Anterior cingulate cortex (tissue), 58 donors: ENCODE measurements at regions not wholly inside any gene's neighbourhood (a gene's known extent, or its start where the extent isn't known, plus 50 kb on each side); places are given as distances from the start of the nearest gene placed in this dataset.

ENCODE experiments used
- DNase-seq, 58 donors: peaks; one replicate each; lab custom pipeline; 2025; lab: John Stamatoyannopoulos, UW

DNA sequence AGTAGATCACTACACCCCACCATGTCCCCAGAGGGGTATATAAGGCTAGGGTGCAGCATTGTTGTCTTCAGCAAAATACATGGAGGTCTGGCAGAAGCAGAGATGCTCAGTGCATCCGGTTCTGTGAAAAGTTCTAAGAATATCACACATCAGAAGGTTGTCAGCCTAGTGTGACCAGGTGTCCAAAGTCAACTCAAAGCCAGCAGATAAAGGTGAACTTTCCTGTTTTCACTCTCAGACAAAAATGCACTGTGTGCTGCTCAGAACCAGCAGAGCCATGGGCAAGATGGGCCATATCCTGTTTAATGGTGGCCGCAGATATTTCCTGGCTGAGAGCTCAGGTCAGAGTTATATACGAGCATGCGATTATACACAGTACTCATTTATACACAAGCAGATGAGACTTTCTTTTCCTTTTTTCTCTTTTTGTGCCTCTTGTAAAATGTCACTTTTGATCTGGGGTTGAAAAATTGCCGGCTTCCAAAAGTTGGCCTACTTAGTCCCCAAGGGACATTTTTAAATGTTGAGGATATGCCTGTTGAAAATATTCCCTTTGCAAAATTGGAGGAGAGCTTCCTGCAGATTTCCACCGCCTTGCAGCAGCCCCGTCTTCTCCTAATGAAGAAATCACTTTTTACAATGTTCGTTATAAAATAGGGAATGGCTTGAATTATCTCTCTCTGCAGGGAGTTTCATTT lies 425.6 kb upstream of the SALL1 start:
- DNase-seq: no peak

DNA sequence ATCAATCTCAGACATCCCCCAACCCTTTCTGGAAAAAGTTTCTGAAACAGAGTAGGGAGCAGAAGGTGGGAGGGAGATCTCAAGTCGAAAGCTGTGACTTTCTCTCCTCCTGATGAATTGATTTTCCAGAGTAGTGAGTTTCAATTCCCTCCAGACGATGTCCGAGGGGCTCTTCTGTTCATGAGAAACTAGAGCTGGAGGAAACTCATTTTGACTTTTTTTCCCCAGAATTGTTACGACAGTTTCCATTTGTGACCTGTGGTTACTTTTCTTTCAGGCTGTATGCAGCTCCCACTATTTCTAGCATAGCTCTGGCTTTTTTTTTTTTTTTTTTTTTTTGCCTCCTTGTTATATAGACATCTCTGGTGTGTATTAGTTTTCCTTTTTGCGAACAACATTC lies 422.1 kb upstream of the SALL1 start:
- DNase-seq: no peak

GRCh38 chr16:51569203-51569931 lies 418.3 kb upstream of the SALL1 start:
- DNase-seq: peak in 14 of 58 donors; percentile 2 to 70 (median 20)

DNA sequence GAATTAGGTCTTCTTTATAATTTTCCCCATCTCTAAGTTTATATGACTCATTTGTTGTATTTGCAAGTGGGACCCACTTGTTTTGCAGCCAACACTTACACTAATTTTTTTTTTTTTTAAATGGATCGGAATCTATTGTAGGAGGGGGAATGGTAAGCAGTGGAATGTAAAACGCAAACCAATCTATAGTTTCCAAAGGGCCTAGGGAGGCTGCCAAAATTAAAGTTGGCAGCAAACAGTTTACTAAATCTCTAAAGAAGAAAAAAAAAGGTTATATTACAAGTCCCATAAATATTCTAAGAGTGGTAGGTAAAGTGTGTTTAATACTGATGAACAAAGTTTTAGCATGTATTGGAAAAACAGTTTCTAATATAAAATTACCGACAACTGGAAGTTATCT lies 416.8 kb upstream of the SALL1 start:
- no peak for DNase-seq

DNA sequence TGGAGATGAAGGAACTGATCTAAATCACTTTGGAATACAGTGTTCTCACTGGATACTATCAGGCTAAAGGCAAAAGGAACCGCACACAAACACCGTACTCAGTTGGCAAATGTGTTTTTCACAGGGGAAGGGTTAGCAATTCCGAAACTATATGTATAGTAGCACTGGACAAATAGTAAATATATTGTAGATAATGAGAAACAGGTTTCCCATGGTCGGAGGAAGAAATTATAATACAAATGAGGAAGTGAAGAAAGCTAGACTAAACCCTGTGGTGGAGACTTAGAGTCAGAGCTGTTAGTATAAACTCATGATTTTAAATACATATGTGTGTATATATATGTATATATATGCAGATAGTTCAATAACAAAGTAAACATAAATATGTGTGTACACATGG lies 414.1 kb upstream of the SALL1 start:
- no peak for DNase-seq

- DNase-seq: no peak
Observed at GRCh38 chr16:51562891-51563290, 411.8 kb upstream of the SALL1 start.

DNA sequence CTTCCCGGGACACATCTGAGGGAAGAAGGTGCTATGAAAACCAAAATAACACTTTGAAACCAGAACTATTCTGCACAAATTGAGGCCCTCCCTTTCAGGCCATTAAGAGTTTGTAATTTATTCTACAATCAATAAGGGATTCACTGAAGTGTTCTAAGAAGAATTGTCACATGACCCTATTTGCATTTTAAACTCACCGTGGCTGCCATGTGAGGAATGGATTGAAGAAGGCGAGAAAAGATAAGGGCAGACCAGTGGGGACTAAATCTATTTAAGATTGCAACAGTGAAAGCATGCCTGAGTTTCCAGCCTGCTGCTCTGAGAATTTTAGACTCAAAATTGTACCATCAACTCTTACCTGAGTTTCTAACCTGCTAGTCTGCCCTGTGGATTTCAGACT lies 408.8 kb upstream of the SALL1 start:
- DNase-seq: no peak

GRCh38 chr16:51557670-51558069 lies 406.6 kb upstream of the SALL1 start:
- DNase-seq: no peak

GRCh38 chr16:51556694-51557340 lies 405.7 kb upstream of the SALL1 start:
- no peak for DNase-seq

- peak in 4 of 58 donors; percentile 10 to 36 (median 18) for DNase-seq
Observed at GRCh38 chr16:51553910-51554309, 402.8 kb upstream of the SALL1 start.

GRCh38 chr16:51553314-51553713 lies 402.2 kb upstream of the SALL1 start:
- no peak for DNase-seq

GRCh38 chr16:51550800-51551347 lies 399.8 kb upstream of the SALL1 start:
- no peak for DNase-seq

- no peak for DNase-seq
Observed at GRCh38 chr16:51549836-51550235, 398.8 kb upstream of the SALL1 start.

- DNase-seq: no peak
Observed at GRCh38 chr16:51545951-51546350, 394.9 kb upstream of the SALL1 start.

DNA sequence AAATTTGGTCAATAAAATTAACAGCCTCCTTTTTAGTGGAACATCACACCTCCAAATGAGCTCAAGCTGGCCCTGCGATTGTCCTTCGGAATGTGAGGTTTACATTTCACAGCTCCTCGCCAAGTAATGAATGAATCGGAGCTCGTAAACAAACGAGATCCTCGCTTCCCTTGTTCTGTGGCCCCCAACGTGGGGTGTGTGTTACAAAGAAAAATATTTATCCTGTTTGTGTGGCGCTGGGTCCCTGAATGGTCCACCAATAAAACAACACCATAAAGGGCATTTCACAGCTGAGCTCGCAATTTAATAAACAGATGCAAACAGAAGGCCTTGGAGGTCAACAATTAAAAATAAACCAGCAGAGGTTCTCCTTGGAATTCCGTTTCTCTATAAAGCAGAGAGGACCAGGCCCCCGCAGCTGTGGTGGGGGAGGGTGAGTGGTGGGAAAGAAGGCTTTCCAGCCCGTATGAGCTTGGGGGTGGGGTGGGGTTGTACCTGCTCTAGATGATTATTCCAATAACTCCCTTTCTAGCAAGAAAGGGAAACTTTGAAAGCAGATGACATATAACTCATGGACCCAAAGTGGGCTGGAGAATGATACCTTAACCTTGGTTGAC lies 393.9 kb upstream of the SALL1 start:
- no peak for DNase-seq

- DNase-seq: no peak
Observed at GRCh38 chr16:51543971-51544370, 392.9 kb upstream of the SALL1 start.

GRCh38 chr16:51542981-51543815 lies 392.1 kb upstream of the SALL1 start:
- DNase-seq: no peak

DNA sequence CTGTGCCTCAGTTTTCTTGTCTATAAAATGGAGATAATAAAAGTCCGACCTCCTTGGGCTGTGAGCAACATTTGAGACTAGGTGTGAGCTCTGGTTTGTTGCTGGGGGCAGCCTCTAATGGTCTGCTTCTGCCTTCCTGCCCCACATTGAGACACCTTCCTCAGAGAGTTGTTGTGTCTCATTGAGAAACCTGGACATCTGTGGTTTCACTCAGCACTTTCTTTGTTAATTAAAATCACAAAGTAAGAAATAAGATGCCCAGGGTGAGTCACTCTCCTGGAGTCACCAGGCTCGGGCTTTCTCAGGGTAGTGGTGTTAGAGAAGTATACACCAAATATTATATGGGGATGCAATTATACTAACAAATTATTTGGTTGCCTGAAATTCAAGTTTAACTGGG lies 389.2 kb upstream of the SALL1 start:
- no peak for DNase-seq

DNA sequence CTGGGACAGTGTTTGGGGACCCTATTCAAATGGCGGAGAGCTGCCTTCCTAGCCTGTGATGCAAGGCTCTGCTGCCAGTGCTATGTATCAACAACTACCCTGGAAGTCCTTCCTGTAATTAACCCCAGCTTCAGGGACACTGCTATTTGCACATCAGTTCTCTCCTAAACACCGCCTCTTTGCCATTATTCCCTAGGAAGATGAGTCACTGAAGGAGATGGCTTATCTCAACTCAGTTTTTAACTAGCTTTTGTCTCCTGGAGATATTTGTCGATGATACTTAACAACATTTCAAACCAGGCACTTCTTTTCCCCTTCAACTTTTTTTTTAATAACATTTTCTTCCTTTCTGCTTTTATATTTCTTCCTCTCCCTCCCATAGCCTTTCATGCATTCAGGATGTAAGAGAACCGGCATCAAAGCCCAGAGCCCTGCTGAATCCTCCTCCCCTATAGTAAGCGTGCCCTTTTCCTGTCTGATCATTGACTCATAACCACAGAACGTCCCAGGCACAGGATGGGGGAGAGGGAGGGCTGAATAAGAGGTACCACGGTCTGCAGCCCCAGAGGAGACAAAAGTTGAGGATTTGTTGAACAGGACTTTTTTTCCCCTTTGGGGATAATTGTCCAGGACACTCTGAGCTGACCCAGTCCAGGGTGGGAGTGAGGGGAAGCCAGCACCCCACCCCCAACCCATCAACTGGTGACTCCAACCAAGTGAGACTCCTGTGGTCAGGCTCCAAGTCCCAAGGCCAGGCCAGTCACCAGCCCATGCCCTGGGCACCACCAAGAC lies 387.8 kb upstream of the SALL1 start:
- peak in 1 of 58 donors; percentile 16 for DNase-seq
